Neuron (in vitro differentiated cells): ENCODE measurements at regions not wholly inside any gene's neighbourhood (a gene's known extent, or its start where the extent isn't known, plus 50 kb on each side); places are given as distances from the start of the nearest gene placed in this dataset.

Source experiments
- H2AFZ ChIP-seq: one replicate; pipeline ENCODE4 v1.6.1; 2013; ENCODE audit warnings: low read depth, mild to moderate bottlenecking, inconsistent platforms, low read length, moderate library complexity
- H3K27me3 ChIP-seq: one replicate; pipeline ENCODE4 v1.6.1; 2013; ENCODE audit warnings: low read length; ENCODE audit not compliant: insufficient read depth
- H3K36me3 ChIP-seq: one replicate; pipeline ENCODE4 v1.6.1; 2013; ENCODE audit warnings: low read length; ENCODE audit not compliant: insufficient read depth
- H3K4me1 ChIP-seq: one replicate; pipeline ENCODE4 v1.6.1; 2013; ENCODE audit warnings: low read length; ENCODE audit not compliant: insufficient read depth
- H3K4me3 ChIP-seq: 2 replicates; pipeline ENCODE4 v1.5.1; 2013; ENCODE audit warnings: mild to moderate bottlenecking, low read length, moderate library complexity
- H3K9me3 ChIP-seq: one replicate; pipeline ENCODE4 v1.6.1; 2013; ENCODE audit warnings: low read length

DNA sequence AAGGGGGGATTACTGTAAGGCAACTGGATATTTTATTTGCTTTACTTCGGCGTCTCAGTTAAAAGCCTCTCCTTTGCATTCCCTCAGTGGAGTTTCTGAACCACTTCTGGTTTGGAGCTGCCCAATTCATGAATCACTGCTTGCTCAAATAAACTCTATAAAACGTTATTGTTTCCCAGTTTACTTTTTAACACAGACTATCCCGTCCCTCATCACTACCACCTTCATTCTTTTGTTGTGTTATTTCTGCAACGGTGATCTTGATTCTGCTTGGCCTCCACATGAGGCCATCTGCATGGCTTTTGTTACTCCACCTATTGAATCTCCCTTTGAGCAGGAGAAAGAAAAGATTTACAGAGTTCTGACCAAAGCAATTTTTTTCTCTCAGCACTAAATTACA is 104.0 kb upstream of the PLEKHA5 start:
- Histone ChIP-seq H3K4me3 (no peak overlapping the region), H3K4me1 (peaks cover 19% of the 10 kb centered on the region), H3K27me3 (no peaks in the 10 kb centered on the region), H3K9me3 (no peaks in the 10 kb centered on the region), H3K36me3 (no peaks in the 10 kb centered on the region), H2AFZ (no peak overlapping the region)

DNA sequence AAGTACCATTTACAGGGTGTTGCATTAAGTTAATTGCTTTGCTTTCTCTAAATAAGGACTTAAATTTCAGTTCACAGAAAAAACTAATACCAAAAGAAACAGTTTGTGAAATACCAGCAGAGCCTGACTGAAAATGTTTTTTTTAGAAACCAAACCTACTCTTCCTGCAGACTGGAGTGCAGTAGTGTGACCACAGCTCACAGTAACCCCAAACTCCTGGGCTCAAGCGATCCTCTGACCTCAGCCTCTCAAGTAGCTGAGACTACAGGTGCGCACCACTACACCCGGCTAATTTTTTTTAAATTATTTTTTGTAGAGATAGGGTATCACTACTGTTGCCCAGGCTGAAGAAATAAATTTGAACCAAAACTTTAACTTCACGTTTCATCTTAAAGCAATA is 103.5 kb upstream of the PLEKHA5 start:
- H3K36me3 ChIP-seq, result no peaks in the 10 kb centered on the region
- peaks cover 1% of the 10 kb centered on the region for H3K9me3 ChIP-seq
- no peaks in the 10 kb centered on the region for H3K27me3 ChIP-seq
- peaks cover 19% of the 10 kb centered on the region for H3K4me1 ChIP-seq
- H3K4me3 ChIP-seq, result no peak overlapping the region
- no peak overlapping the region for H2AFZ ChIP-seq

DNA sequence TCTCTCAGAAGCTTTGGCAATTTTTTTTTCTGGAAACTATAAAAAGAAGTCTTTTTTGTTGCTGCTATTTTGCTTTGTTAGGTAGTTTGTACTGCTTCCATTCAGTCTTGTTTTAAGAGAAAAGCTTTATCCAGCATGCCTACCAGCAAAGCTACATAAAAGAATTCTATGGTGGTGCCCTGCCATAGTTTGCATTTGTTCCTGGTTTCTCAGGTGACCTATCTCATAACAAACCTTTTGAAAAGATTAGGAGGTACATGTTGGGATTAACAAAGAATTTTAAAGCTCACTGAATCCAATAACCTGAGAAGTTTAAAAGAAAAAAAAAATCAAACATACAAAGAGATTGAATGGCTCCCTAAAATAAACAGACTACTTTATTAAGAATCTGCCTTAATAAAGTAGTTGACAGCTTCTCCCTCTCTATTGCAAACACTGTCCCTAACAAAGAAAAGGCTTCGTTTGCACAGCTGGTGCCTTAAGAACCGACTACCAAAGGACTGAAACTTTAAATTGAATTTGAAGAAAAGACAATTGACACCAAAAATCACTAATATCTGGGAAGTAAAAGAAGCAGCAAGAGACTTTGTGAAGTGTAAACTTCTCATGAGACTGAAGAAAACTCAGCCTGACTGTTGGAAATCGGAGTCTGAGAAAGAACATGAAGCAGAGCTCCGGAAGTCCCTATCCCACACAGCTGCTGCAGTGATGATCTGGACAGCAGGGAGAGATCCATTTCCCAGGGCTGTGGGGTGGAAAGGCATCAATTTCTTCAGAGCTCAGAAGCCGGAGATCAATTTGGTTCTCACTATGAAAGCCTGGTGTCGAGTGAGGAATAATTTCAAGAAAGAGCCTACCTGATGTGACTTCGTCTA is 102.7 kb upstream of the PLEKHA5 start:
- H2AFZ ChIP-seq, result no peak overlapping the region
- H3K27me3 ChIP-seq, result no peaks in the 10 kb centered on the region
- no peaks in the 10 kb centered on the region for H3K36me3 ChIP-seq
- H3K4me3 ChIP-seq, result no peak overlapping the region
- peaks cover 19% of the 10 kb centered on the region for H3K4me1 ChIP-seq
- H3K9me3 ChIP-seq, result peaks cover 3% of the 10 kb centered on the region

DNA sequence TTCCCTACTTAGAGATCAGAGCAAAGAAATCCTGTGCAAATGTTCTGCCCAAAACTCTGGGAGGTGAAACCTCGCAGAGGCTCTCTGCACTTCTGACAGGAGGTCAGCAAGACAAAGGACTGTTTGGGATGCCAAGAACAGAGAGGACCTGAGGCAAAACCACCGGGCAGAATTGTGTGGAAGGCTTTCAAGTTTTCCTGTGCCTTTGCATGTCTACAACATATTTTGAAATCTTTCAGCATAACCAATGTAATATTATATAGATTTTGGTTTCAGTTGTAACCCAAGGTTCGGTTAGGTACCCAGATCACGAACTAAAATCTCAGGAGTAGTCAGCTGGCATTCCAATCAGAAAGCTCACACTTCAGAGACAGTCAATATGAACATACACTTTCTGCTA is 99.4 kb upstream of the PLEKHA5 start:
- H3K36me3 ChIP-seq, result no peaks in the 10 kb centered on the region
- H3K27me3 ChIP-seq, result no peaks in the 10 kb centered on the region
- H2AFZ ChIP-seq, result no peak overlapping the region
- peaks cover 12% of the 10 kb centered on the region for H3K9me3 ChIP-seq
- H3K4me3 ChIP-seq, result no peak overlapping the region
- peaks cover 25% of the 10 kb centered on the region for H3K4me1 ChIP-seq

DNA sequence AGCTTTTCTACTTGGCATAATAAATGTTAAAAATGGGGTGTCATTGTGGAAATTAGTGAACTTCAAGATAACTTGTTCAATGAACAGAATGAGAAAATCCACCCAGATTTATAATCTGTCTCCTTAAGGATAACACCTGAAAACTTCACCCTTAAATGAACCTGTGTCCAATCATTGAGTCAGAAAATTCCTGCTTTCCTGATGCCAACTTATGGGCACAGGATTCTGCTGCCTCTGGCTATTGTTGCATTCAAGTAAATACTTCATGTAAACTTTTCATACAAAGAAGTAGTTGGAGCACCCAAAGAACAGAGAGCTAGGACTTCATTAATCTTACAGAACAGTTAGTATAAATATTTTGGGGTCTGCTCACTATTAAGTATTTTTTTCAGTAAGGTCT is 98.9 kb upstream of the PLEKHA5 start:
- H3K4me1 ChIP-seq, result peaks cover 25% of the 10 kb centered on the region

DNA sequence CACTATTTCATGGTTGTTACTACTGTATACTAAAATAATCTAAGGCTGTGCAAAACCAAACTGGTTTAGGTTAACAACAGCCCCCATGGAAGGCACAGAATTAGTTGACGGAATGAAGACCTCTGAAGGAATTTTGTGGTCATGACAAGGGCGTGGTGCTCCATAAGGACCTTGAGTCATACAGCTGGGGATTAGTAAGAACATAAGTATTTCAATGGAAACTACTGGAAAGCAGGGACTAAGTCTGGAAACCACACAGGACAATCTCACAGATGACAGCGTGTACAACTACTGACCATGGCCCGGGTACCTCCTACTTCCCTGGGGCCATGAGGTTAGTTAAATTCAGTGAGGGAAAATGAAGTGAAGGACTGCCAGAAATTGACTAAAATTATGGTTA is 98.5 kb upstream of the PLEKHA5 start:
- Histone ChIP-seq H3K9me3 (peaks cover 12% of the 10 kb centered on the region), H2AFZ (no peak overlapping the region), H3K4me3 (no peak overlapping the region), H3K4me1 (peaks cover 21% of the 10 kb centered on the region), H3K36me3 (no peaks in the 10 kb centered on the region), H3K27me3 (no peaks in the 10 kb centered on the region)

More for the DNA sequence above, 98.9 kb upstream of the PLEKHA5 start:
- Histone ChIP-seq H2AFZ (no peak overlapping the region), H3K27me3 (no peaks in the 10 kb centered on the region), H3K4me3 (no peak overlapping the region), H3K36me3 (no peaks in the 10 kb centered on the region), H3K9me3 (peaks cover 12% of the 10 kb centered on the region)

DNA sequence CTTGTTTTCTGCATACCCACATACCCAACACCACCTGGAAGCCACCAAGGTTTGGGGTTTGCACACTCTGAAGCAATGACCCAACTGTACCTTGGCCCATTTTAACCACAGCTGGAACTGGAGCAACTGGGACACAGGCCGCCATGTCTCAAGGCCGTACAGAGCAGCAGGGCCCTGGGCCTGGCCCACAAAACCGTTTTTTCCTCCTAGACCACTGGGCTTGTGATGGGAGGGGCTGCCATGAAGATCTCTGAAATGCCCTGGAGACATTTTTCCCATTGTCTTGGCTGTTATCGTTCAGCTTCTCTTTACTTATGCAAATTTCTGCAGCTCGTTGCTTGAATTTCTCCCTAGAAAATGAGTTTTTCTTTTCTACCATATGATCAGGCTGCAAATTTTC is 96.7 kb upstream of the PLEKHA5 start:
- no peak overlapping the region for H3K4me3 ChIP-seq
- no peaks in the 10 kb centered on the region for H3K27me3 ChIP-seq
- H3K9me3 ChIP-seq, result peaks cover 12% of the 10 kb centered on the region
- H3K36me3 ChIP-seq, result no peaks in the 10 kb centered on the region
- H2AFZ ChIP-seq, result no peak overlapping the region
- H3K4me1 ChIP-seq, result peaks cover 13% of the 10 kb centered on the region

DNA sequence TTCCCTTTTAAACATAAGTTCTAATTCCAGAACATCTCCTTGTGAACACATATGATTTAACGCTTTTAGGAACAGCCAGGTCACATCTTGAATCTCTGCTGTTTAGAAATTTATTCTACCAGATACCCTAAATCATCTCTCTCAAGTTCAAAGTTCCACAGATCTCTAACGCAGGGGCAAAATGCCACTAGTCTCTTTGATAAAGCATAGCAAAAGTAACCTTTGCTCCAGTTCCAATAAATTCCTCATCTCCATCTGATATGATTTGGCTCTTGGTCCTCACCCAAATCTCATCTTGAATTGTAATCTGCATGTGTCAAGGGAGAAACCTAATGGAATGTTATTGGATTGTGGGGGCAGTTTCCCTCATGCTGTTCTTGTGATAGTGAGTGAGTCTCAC is 96.3 kb upstream of the PLEKHA5 start:
- peaks cover 13% of the 10 kb centered on the region for H3K4me1 ChIP-seq
- H2AFZ ChIP-seq, result no peak overlapping the region
- H3K27me3 ChIP-seq, result no peaks in the 10 kb centered on the region
- H3K36me3 ChIP-seq, result no peaks in the 10 kb centered on the region
- H3K4me3 ChIP-seq, result no peak overlapping the region
- peaks cover 12% of the 10 kb centered on the region for H3K9me3 ChIP-seq

DNA sequence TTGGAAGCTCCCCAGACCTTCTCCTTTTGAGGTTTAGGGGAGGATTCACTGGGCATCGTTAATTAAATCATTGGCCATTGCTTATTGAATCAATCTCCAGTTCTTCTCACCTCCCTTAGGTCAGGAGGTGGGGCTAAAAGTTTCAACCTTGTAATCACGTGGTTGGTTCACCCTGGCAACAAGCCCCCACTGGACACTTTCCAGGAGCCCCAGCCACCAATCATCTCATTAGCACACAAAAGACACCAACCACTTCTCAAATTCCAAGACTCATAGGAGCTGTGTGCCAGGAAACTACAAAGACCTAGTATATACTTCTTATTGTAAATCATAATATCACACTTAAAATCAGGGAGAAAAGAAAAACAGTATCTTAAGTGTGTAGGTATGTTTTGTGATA is 94.6 kb upstream of the PLEKHA5 start:
- Histone ChIP-seq H3K4me3 (no peak overlapping the region), H2AFZ (no peak overlapping the region), H3K9me3 (peaks cover 12% of the 10 kb centered on the region), H3K36me3 (no peaks in the 10 kb centered on the region), H3K4me1 (peaks cover 17% of the 10 kb centered on the region), H3K27me3 (no peaks in the 10 kb centered on the region)

DNA sequence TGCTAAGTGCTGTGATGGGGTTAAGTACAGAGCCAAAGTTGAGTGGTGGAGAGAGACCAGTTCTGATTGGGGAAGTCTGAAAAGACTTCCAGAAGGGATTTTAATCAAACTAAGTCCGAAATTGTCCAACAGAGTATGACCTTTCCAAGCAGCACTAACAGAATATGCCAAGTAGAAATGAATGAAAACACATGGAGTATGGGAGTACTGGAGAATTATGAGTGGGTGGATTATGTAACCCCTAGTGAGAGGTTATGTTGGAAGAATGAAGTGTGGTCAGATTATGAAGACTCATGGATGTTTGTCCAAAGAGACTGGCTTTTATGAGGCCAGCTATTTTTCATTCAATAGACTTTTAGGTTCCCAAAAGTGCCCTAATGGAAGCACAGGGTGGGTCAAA is 94.0 kb upstream of the PLEKHA5 start:
- Histone ChIP-seq H3K27me3 (no peaks in the 10 kb centered on the region), H3K36me3 (no peaks in the 10 kb centered on the region), H2AFZ (no peak overlapping the region), H3K4me3 (no peak overlapping the region), H3K4me1 (peaks cover 19% of the 10 kb centered on the region), H3K9me3 (peaks cover 12% of the 10 kb centered on the region)

DNA sequence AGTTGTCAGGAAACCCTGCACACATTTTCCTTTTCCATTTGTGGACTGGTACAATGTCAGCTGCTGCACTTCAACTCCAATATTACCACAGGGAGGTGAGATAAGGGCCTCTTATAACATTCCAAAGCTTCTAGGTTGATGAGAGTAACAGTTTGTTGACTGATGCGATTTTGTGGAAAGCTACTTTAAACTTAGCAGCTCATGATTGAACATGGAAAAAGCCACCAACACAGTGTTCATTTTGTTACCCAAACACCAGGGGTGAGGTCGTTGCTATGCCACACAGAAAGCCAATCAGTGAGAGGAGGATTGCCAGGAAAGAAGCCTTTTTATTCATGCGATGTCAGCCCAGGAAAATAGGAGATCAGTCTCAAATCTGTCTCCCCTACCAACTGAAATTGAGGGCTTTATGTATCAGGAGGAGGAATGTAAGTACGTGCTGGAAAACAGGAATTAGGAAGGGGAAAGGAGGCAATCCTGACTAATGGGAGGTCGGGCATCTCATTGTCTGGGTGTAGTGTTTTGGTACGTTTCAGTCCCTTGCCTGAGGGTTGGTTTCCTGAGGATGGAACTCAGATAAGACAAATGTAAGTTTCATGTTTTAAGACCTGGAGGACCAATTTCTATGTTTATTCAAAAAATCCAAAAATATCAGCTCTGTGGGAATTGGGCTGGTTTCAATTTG is 92.7 kb upstream of the PLEKHA5 start:
- no peak overlapping the region for H3K4me3 ChIP-seq
- H3K36me3 ChIP-seq, result no peaks in the 10 kb centered on the region
- H3K9me3 ChIP-seq, result peaks cover 9% of the 10 kb centered on the region
- H3K4me1 ChIP-seq, result peaks cover 19% of the 10 kb centered on the region
- no peaks in the 10 kb centered on the region for H3K27me3 ChIP-seq
- H2AFZ ChIP-seq, result no peak overlapping the region

DNA sequence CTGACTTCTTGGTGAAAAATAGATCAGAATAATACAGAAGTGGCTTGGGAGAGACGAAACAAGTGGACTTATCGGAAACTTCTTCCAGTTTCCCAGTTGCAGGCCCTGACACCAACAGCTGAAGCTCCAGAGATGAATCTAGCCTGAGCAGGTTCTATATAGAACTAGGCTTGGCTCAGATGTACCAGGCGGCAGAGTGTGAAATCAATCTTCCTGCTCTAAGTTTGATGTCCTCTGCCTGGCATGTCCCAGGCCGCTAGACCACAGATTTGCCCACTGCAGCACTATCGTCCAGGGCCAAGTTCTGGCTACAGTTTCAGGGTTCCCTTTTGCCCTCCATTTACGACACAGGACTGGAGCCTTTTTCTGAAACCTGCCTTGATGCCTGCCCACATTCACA is 91.3 kb upstream of the PLEKHA5 start:
- Histone ChIP-seq H3K4me3 (no peak overlapping the region), H3K36me3 (no peaks in the 10 kb centered on the region), H3K9me3 (peaks cover 2% of the 10 kb centered on the region), H2AFZ (no peak overlapping the region), H3K4me1 (peaks cover 19% of the 10 kb centered on the region), H3K27me3 (no peaks in the 10 kb centered on the region)

DNA sequence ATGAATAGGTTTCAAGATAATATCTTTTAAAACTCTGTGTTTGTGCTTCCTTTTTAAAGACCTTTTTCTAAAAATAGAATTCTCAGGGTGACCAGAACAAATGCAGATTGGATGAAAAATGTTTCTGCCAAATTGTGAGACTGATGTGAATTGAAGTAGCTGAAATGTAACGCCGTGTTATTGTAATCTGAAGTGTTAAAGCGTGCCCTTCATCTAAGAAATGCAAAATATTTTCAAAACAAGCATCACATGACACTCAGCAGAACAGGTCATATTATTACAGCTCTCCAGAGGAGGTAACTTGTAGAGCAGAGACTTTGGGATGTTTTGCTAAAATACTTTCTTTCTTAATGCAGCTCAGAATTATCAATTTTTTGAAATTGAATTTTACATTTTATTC is 90.0 kb upstream of the PLEKHA5 start:
- no peaks in the 10 kb centered on the region for H3K27me3 ChIP-seq
- H2AFZ ChIP-seq, result no peak overlapping the region
- no peaks in the 10 kb centered on the region for H3K36me3 ChIP-seq
- H3K4me1 ChIP-seq, result peaks cover 19% of the 10 kb centered on the region
- H3K9me3 ChIP-seq, result no peaks in the 10 kb centered on the region
- H3K4me3 ChIP-seq, result no peak overlapping the region
